GM12874 (cell line): ENCODE measurements at regions not wholly inside any gene's neighbourhood (a gene's known extent, or its start where the extent isn't known, plus 50 kb on each side); places are given as distances from the start of the nearest gene placed in this dataset.

ENCODE experiments used
- TF ChIP-seq, protein P1 (sequence below): IDR thresholded peaks from 2 replicates; pipeline ENCODE4 v1.5.1; 2011; ENCODE audit warnings: low read depth, mild to moderate bottlenecking, control low read depth, low read length, moderate library complexity; ENCODE audit not compliant: insufficient read depth

DNA sequence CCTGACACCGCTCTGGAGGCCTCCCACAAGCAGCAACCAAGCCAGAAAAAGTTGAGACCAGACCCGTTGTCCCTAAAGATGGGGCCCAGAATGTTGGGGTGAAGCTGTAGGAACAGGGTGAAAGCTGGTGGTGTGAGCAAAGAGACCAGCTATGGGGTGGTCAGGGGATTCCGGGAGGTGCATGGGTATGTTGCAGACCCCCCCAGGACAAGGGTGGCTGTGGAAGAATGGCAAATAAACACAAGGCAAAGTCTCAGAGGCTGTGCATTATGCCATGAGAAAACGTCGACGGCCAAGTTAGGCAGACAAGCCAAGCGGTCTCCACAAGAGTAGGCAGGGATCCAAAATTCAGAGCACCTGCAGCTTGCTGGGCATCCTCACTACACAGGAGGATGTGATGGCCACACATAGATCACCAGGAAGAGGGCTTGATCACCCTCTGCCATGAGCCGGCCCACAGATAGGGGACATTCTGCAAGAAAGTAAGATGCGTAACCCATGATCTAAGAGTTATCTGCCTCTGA, 58.8 kb upstream of the KCNA1 start:
- TF ChIP-seq, protein P1, sequence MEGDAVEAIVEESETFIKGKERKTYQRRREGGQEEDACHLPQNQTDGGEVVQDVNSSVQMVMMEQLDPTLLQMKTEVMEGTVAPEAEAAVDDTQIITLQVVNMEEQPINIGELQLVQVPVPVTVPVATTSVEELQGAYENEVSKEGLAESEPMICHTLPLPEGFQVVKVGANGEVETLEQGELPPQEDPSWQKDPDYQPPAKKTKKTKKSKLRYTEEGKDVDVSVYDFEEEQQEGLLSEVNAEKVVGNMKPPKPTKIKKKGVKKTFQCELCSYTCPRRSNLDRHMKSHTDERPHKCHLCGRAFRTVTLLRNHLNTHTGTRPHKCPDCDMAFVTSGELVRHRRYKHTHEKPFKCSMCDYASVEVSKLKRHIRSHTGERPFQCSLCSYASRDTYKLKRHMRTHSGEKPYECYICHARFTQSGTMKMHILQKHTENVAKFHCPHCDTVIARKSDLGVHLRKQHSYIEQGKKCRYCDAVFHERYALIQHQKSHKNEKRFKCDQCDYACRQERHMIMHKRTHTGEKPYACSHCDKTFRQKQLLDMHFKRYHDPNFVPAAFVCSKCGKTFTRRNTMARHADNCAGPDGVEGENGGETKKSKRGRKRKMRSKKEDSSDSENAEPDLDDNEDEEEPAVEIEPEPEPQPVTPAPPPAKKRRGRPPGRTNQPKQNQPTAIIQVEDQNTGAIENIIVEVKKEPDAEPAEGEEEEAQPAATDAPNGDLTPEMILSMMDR: no peak

DNA sequence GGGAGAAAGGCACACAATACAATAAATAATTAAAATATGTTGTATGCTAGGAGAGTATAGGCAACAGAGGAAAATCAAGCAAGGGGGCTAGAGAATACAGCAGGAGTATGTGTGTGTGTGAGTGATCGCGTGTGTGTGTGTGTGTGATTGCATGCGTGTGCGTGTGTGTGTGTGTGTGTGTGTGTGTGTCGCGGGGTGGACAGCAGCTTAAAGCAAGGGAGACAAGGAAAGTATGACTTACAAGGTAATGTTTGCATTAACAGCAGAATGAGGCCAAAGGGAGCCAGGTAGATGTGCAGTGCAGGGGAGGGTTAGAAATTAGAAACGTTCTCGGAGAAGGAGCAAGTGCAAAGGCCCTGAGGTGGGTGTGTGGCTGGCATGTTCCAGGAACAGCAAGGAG, 57.4 kb upstream of the KCNA1 start:
- TF ChIP-seq, protein P1: no peak

DNA sequence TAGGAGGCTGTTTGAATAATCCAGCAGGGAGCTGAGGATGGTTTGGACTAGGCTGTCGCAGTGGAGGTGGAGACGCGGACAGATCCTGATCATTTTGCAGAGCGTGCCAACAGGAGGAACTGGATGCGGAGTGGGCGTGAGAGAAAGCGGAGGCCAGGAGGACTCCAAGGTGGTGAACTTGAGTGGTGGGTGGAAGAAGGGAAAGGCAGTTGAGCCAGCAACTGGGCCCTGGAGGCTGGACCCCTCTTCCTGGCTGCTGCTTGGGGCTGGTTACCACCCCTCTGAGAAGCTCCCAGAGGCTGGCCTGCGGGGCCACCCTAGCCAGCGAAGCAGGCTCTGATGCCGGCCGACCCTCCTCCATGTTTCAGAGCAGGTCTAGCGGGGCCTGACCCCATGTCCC, 56.8 kb upstream of the KCNA1 start:
- TF ChIP-seq, protein P1: no peak

DNA sequence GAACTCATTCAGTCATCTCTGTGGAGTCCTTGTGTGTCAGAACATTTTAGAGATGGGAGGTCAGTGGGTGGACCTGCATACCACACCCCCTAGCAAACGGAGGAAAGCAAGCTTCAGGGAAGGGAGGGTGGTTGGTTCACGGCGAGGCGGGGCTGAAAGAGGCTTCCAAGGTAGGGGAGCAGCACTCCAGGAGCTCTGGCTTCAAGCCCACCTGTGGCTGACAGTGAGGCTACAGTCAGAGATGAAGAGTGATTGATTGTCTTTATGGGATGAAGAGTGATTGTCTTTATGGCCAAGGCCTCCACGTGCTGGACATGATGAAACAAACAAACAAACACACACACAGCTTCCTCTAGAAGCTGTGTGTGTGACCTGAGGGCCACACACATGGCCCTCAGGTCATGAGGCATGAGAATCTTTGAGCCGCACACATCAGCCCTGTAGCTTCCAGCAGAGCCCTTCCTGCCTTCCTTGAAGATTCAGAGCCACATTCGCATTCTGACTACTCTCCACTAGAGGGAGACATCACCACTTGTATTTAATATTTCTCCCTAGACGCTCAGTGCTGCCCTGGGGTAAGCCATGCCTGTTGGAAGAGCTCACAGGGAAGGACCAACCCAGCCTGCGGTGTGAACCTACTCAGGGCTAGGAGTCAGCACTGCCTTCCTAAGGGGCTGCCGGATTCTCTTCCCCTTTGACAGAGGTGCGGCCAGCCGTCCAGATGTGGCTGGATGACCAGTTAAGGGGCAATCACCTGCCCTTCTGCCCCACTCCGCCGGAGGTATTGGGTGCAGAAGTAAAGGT, 54.4 kb upstream of the KCNA1 start:
- TF ChIP-seq, protein P1: peak; percentile 71

DNA sequence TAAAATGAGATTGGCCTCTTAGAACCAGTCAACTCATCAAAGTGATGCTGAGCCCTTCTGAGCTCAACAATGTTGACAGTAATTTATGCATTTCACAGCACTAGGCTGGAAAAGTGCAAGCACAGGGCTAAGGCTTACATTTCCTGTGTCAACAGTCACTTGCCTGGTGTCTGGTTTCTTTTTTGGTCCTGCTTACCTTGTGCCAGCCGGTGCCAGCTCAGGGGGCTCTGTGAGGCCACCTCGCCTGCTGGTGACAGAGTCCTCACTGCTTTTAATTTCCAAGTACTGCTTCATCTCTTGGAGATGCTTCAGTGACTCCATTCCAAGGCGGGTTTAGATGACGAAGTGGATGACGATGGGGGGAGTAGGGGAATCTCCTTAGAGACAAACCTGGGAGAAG, 53.1 kb upstream of the KCNA1 start:
- TF ChIP-seq, protein P1: no peak

DNA sequence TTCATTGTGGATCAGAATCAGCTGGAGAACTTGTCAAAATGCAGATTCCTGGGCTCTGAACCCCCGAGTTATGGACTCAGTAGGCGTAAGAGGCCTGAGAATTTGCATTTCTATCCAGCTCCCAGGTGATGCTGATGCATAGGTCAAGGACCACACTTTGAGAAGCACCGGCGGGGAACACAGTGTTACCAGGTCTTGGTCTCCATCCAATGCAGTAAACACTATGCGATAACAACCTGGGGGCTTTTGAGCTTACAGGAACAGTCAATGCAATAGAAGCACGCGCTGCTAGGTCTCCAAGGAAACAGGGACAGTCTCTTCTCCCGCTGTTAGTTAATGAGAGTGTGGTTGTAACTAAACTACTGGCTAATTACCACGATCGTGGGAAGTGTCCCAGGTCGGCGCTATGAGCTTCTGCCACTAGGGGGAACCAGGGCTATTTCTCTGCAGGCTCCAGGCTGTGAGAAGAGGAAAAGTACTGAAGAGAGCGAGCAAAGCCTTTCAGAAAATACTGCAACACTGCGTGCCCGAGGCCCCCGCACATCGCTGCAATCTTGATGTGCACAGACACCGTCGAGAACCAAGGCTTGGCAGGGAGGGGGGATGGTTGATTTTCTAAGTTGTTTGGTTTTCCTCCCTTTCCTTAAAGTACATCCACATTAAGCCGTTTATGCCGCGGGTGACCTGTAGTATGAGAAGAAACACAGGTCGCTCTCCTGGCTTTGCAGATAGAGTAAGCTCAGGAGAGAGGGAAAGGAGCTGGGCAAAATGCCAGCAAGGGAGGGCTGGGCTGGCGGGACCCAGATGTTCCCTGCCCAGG, 52.0 kb upstream of the KCNA1 start:
- TF ChIP-seq, protein P1: peak; percentile 89

DNA sequence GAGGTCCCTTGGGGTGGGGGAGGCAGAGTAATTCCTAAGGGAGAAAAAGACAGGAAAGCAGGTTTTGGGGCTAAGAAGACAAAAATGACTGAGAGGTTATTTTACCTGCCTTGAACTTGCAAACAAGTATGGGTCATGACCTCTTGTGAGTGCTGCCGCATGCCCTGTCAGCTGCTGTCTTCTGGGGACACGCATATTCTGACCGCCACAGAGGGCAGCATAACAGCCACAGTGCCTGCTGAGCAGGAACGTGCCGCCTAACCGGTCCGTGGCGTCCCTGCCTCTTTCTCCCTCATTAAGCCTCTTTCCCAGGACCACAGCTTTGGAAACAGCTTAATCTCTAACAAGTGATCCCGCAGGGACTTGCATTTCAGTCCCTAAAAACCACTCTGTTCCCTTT, 51.3 kb upstream of the KCNA1 start:
- TF ChIP-seq, protein P1: 0 out of 2 replicates have a peak, but pooled peaks have one; percentile 4
